SK-N-SH (cell line): ENCODE measurements at regions not wholly inside any gene's neighbourhood (a gene's known extent, or its start where the extent isn't known, plus 50 kb on each side); places are given as distances from the start of the nearest gene placed in this dataset.

ENCODE experiments used
- CTCF ChIA-PET: fragments of 300-600, 350-600 bp; formaldehyde crosslinking; extraction: SDS; loops from one replicate; lab custom pipeline; 2021; lab: Yijun Ruan, JAX
- POLR2A ChIA-PET: fragments of 350-600 bp; sonication (Branson Sonifier 250); formaldehyde crosslinking; extraction: SDS; loops from one replicate; lab custom pipeline; 2020; ENCODE audit warnings: antibody characterized with exemption, inconsistent platforms; lab: Yijun Ruan, JAX
- DNase-seq: peaks from one replicate; pipeline ENCODE4 v3.0.0; 2012
- H2AFZ ChIP-seq: fragments of 200-600 bp; sonication (generic); 2 replicates; pipeline ENCODE4 v1.8.1; 2016; ENCODE audit warnings: antibody characterized with exemption, mild to moderate bottlenecking, low read depth
- H3F3A ChIP-seq: fragments of 200-600 bp; sonication (generic); replicated peaks from 2 replicates; pipeline ENCODE3; 2016; ENCODE audit warnings: antibody characterized with exemption, mild to moderate bottlenecking; ENCODE audit not compliant: insufficient read depth
- H3K27ac ChIP-seq, 2 experiments: fragments of 200-500 bp in 1 of 2; fragments of 200-600 bp in 1 of 2; sonication (Bioruptor generic) in 1 of 2; sonication (generic), shearing (Covaris generic) in 1 of 2; 2 replicates each; pipeline versions ENCODE4 v1.5.1 to v1.6.1; 2014 to 2016; ENCODE audit warnings: low read depth in 2 of 2, inconsistent platforms in 1 of 2, low read length in 1 of 2, mild to moderate bottlenecking in 1 of 2, mixed read lengths in 1 of 2
- H3K27me3 ChIP-seq: fragments of 200-600 bp; sonication (generic), shearing (Covaris generic); 2 replicates; pipeline ENCODE4 v1.6.1; 2016; ENCODE audit warnings: mixed run types; ENCODE audit not compliant: insufficient read depth
- H3K36me3 ChIP-seq, 2 experiments: fragments of 200-500 bp in 1 of 2; fragments of 200-600 bp in 1 of 2; sonication (Bioruptor generic) in 1 of 2; sonication (generic) in 1 of 2; replicated peaks in 1 of 2; 2 replicates each; pipeline versions ENCODE3 to v1.5.1; 2014 to 2016; ENCODE audit warnings: low read length in 1 of 2, mild to moderate bottlenecking in 1 of 2; ENCODE audit not compliant: insufficient read depth in 2 of 2, control insufficient read depth in 1 of 2
- H3K4me1 ChIP-seq, 2 experiments: fragments of 200-500 bp in 1 of 2; fragments of 200-600 bp in 1 of 2; sonication (Bioruptor generic) in 1 of 2; sonication (generic), shearing (Covaris generic) in 1 of 2; 2 replicates each; pipeline versions ENCODE4 v1.5.1 to v1.6.1; 2014 to 2016; ENCODE audit warnings: low read depth in 1 of 2, low read length in 1 of 2, mixed run types in 1 of 2; ENCODE audit not compliant: insufficient read depth in 2 of 2, control insufficient read depth in 1 of 2
- H3K4me2 ChIP-seq: fragments of 200-600 bp; sonication (generic), shearing (Covaris generic); 2 replicates; pipeline ENCODE4 v1.6.1; 2017; ENCODE audit warnings: mixed run types
- H3K4me3 ChIP-seq, 2 experiments: fragments of 200-500 bp in 1 of 2; fragments of 200-600 bp in 1 of 2; sonication (Bioruptor generic) in 1 of 2; sonication (generic), shearing (Covaris generic) in 1 of 2; 2 replicates each; pipeline versions ENCODE4 v1.5.1 to v1.8.1; 2014 to 2016; ENCODE audit warnings: low read depth in 2 of 2, inconsistent platforms in 1 of 2, low read length in 1 of 2, mild to moderate bottlenecking in 1 of 2, mixed read lengths in 1 of 2, moderate library complexity in 1 of 2
- H3K79me2 ChIP-seq: fragments of 200-600 bp; sonication (generic); 2 replicates; pipeline ENCODE4 v1.8.1; 2017; ENCODE audit warnings: mild to moderate bottlenecking; ENCODE audit not compliant: insufficient read depth
- H3K9ac ChIP-seq: fragments of 200-600 bp; sonication (generic); 2 replicates; pipeline ENCODE4 v1.6.1; 2017; ENCODE audit warnings: mixed run types
- H3K9me2 ChIP-seq: fragments of 200-600 bp; sonication (generic); 2 replicates; pipeline ENCODE4 v1.6.1; 2017; ENCODE audit warnings: mixed run types
- H3K9me3 ChIP-seq: fragments of 200-600 bp; sonication (generic); 2 replicates; pipeline ENCODE4 v1.6.1; 2017; ENCODE audit warnings: mixed run types, mild to moderate bottlenecking, moderate library complexity
- H4K20me1 ChIP-seq: fragments of 200-600 bp; sonication (generic); 2 replicates; pipeline ENCODE4 v1.6.1; 2017; ENCODE audit warnings: mild to moderate bottlenecking, mixed run types; ENCODE audit not compliant: insufficient read depth
- CHD2 ChIP-seq: fragments of 150-350 bp; IDR thresholded peaks from 2 replicates; pipeline ENCODE4 v1.6.1; 2018; ENCODE audit warnings: low read length; ENCODE audit not compliant: partially characterized antibody
- CTCF ChIP-seq: fragments of 200-600 bp; sonication (generic); IDR thresholded peaks from 2 replicates; pipeline ENCODE4 v1.6.1; 2017; ENCODE audit warnings: antibody characterized with exemption, mild to moderate bottlenecking, moderate library complexity
- ELF1 ChIP-seq: IDR thresholded peaks from 2 replicates; pipeline ENCODE4 v1.4.0; 2012
- FOXM1 ChIP-seq: IDR thresholded peaks from 2 replicates; pipeline ENCODE4 v1.4.0; 2012; ENCODE audit warnings: low read depth, mild to moderate bottlenecking
- GABPA ChIP-seq: IDR thresholded peaks from 2 replicates; pipeline ENCODE4 v1.4.0; 2012; ENCODE audit warnings: low read depth, mild to moderate bottlenecking
- GATA2 ChIP-seq: sonication (generic); formaldehyde crosslinking; IDR thresholded peaks from 2 replicates; pipeline ENCODE4 v1.5.0; 2020; ENCODE audit warnings: mild to moderate bottlenecking, missing genetic modification reagents
- MAX ChIP-seq: IDR thresholded peaks from 2 replicates; pipeline ENCODE4 v1.4.0; 2012; ENCODE audit warnings: low read depth
- MEF2A ChIP-seq: IDR thresholded peaks from 2 replicates; pipeline ENCODE4 v1.4.0; 2012; ENCODE audit warnings: low read depth, borderline replicate concordance
- NFIC ChIP-seq: IDR thresholded peaks from 2 replicates; pipeline ENCODE4 v1.4.0; 2012; ENCODE audit warnings: borderline replicate concordance
- REST ChIP-seq: IDR thresholded peaks from 2 replicates; pipeline ENCODE4 v1.6.1; 2012; ENCODE audit warnings: mild to moderate bottlenecking, low read depth, low read length, moderate library complexity
- SMC3 ChIP-seq: IDR thresholded peaks from 2 replicates; pipeline ENCODE4 v1.6.1; 2012; ENCODE audit warnings: low read depth, low read length, improper control_type of control experiment
- TEAD4 ChIP-seq: IDR thresholded peaks from 2 replicates; pipeline ENCODE4 v1.4.0; 2012; ENCODE audit warnings: mild to moderate bottlenecking, borderline replicate concordance; ENCODE audit not compliant: insufficient read depth
- USF1 ChIP-seq: IDR thresholded peaks from 2 replicates; pipeline ENCODE4 v1.4.0; 2012; ENCODE audit warnings: low read depth, borderline replicate concordance
- WGBS: methylation state at CpG from one replicate; pipeline ENCODE4 v1.1.6; 2017; ENCODE audit warnings: low lambda C conversion rate; 5-methylcytosine and 5-hydroxymethylcytosine counted together
- TF ChIP-seq, protein P1 (sequence below): fragments of 150-350 bp; IDR thresholded peaks from 2 replicates; pipeline ENCODE4 v1.6.1; 2017; ENCODE audit warnings: antibody characterized with exemption, low read length, low read depth, borderline replicate concordance

GRCh38 chr5:36370073-36370472 is 68.4 kb upstream of the RANBP3L start:
- no peaks in the 10 kb centered on the region for H3K9me3 ChIP-seq
- 8% methylated on average over 2 of the region's 2 CpGs for WGBS
- H3K9me2 ChIP-seq, result no peaks in the 10 kb centered on the region
- no peak overlapping the region for H3K9ac ChIP-seq
- no peaks in the 10 kb centered on the region for H3K36me3 ChIP-seq
- H3K27me3 ChIP-seq, result no peaks in the 10 kb centered on the region
- no peaks in the 10 kb centered on the region for H3K79me2 ChIP-seq
- no peak for TF ChIP-seq ELF1
- no peak for TF ChIP-seq MEF2A
- TF ChIP-seq FOXM1, result no peak
- TF ChIP-seq MAX, result no peak
- no peak for TF ChIP-seq REST
- no peak for TF ChIP-seq NFIC
- H3K27ac ChIP-seq, result no peak overlapping the region
- H2AFZ ChIP-seq, result no peak overlapping the region
- no peak for DNase-seq
- CTCF ChIA-PET, result no interaction called here
- no peak overlapping the region for H3K4me3 ChIP-seq
- H3K4me2 ChIP-seq, result no peak overlapping the region
- no peaks in the 10 kb centered on the region for H3K4me1 ChIP-seq
- H4K20me1 ChIP-seq, result no peaks in the 10 kb centered on the region
- peaks cover 5% of the 10 kb centered on the region for H3F3A ChIP-seq
- POLR2A ChIA-PET, result no interaction called here

DNA sequence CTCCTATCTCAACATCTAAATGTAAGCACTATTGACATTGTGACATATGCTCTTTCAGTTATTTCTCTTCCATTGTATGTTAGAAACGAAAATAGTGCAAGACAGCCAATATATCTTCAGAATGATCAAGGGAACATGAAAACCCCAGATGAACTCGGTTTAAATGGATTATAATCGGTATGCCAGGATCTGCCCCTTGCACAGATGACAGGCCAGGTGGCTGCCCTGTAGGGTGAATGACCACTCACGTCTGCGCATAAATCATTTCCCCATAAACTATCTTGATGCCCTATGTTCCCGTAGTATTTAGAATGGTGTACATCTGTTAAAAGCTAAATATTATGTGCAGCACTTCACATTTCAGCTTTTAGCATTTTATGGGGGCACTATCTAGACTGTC is 69.7 kb upstream of the RANBP3L start:
- Histone ChIP-seq H3K36me3 (no peaks in the 10 kb centered on the region), H3F3A (peaks cover 5% of the 10 kb centered on the region), H3K27me3 (no peaks in the 10 kb centered on the region), H3K4me2 (no peak overlapping the region), H3K9me3 (no peaks in the 10 kb centered on the region), H3K4me1 (no peaks in the 10 kb centered on the region), H4K20me1 (no peaks in the 10 kb centered on the region), H3K9ac (no peak overlapping the region), H3K79me2 (no peaks in the 10 kb centered on the region), H2AFZ (no peak overlapping the region), H3K9me2 (no peaks in the 10 kb centered on the region), H3K4me3 (no peak overlapping the region), H3K27ac (no peak overlapping the region)
- 4% methylated on average over 6 of the region's 6 CpGs for WGBS
- no peak for DNase-seq
- no peak for TF ChIP-seq GATA2 (CRISPR knock-in tag)
- TF ChIP-seq CHD2, result no peak
- no peak for TF ChIP-seq SMC3
- TF ChIP-seq USF1, result no peak
- TF ChIP-seq, protein P1, sequence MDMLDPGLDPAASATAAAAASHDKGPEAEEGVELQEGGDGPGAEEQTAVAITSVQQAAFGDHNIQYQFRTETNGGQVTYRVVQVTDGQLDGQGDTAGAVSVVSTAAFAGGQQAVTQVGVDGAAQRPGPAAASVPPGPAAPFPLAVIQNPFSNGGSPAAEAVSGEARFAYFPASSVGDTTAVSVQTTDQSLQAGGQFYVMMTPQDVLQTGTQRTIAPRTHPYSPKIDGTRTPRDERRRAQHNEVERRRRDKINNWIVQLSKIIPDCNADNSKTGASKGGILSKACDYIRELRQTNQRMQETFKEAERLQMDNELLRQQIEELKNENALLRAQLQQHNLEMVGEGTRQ, result no peak
- TF ChIP-seq TEAD4, result no peak
- no peak for TF ChIP-seq GABPA
- TF ChIP-seq CTCF, result no peak
- CTCF ChIA-PET, result no interaction called here
- POLR2A ChIA-PET, result no interaction called here
